Stimulated activated CD8-positive, alpha-beta memory T cell treated with anti-CD3 and anti-CD28 coated beads, Interleukin-15, amount 100 ng/mL, for 4 hours (primary cell): ENCODE measurements at regions not wholly inside any gene's neighbourhood (a gene's known extent, or its start where the extent isn't known, plus 50 kb on each side); places are given as distances from the start of the nearest gene placed in this dataset.

Source experiments
- DNase-seq, 2 donors: peaks; one replicate each; pipeline ENCODE4 v3.0.0-alpha.2; 2020; ENCODE audit warnings: low read depth in 2 of 2

- no peak for DNase-seq
Observed at GRCh38 chr6:113449051-113449450, 408.1 kb upstream of the MARCKS start.

GRCh38 chr6:113450061-113450465 is 407.1 kb upstream of the MARCKS start:
- no peak for DNase-seq

GRCh38 chr6:113451049-113451448 is 406.1 kb upstream of the MARCKS start:
- no peak for DNase-seq

- DNase-seq = no peak
Observed at GRCh38 chr6:113457198-113457597, 399.9 kb upstream of the MARCKS start.

GRCh38 chr6:113457751-113458150 is 399.4 kb upstream of the MARCKS start:
- DNase-seq = no peak

GRCh38 chr6:113458368-113459010 is 398.7 kb upstream of the MARCKS start:
- DNase-seq = no peak

GRCh38 chr6:113461153-113461932 is 395.8 kb upstream of the MARCKS start:
- no peak for DNase-seq

GRCh38 chr6:113464536-113464935 is 392.6 kb upstream of the MARCKS start:
- DNase-seq = no peak

- no peak for DNase-seq
Observed at GRCh38 chr6:113464960-113465359, 392.2 kb upstream of the MARCKS start.

GRCh38 chr6:113466526-113466925 is 390.6 kb upstream of the MARCKS start:
- DNase-seq = no peak

GRCh38 chr6:113475392-113475791 is 381.8 kb upstream of the MARCKS start:
- DNase-seq = no peak

GRCh38 chr6:113476937-113477839 is 380.0 kb upstream of the MARCKS start:
- no peak for DNase-seq

GRCh38 chr6:113480616-113481015 is 376.5 kb upstream of the MARCKS start:
- no peak for DNase-seq

- DNase-seq = no peak
Observed at GRCh38 chr6:113481458-113481857, 375.7 kb upstream of the MARCKS start.

GRCh38 chr6:113481910-113482309 is 375.2 kb upstream of the MARCKS start:
- DNase-seq = no peak

GRCh38 chr6:113482771-113483170 is 374.4 kb upstream of the MARCKS start:
- DNase-seq = no peak

GRCh38 chr6:113486199-113486598 is 370.9 kb upstream of the MARCKS start:
- no peak for DNase-seq

GRCh38 chr6:113487489-113488058 is 369.6 kb upstream of the MARCKS start:
- no peak for DNase-seq

- no peak for DNase-seq
Observed at GRCh38 chr6:113488061-113488460, 369.1 kb upstream of the MARCKS start.

- DNase-seq = no peak
Observed at GRCh38 chr6:113488812-113489685, 368.1 kb upstream of the MARCKS start.
